Thyroid gland (tissue), 4 donors: ENCODE measurements at regions not wholly inside any gene's neighbourhood (a gene's known extent, or its start where the extent isn't known, plus 50 kb on each side); places are given as distances from the start of the nearest gene placed in this dataset.

Experiments
- CTCF ChIP-seq, 6 experiments: fragments of 200-600 bp in 3 of 6; fragments of 450-650 bp in 3 of 6; sonication (generic) in 3 of 6; IDR thresholded peaks; one replicate each; pipeline ENCODE4 v1.5.1; 2016 to 2019; ENCODE audit warnings: antibody characterized with exemption in 6 of 6, mild to moderate bottlenecking in 2 of 6, inconsistent platforms in 1 of 6, moderate library complexity in 1 of 6
- POLR2A ChIP-seq, 2 donors: fragments of 450-650 bp; IDR thresholded peaks; one replicate each; pipeline ENCODE4 v1.6.1; 2017; ENCODE audit warnings: antibody characterized with exemption in 2 of 2, mild to moderate bottlenecking in 2 of 2, moderate library complexity in 1 of 2

GRCh38 chr10:126843299-126843934 lies 61.8 kb upstream of the DOCK1 start:
- no peak for TF ChIP-seq CTCF (IDR thresholded peaks at IDR 0.05)
- no peak for TF ChIP-seq POLR2A (IDR thresholded peaks at IDR 0.05)
